ENCODE measurements at regions not wholly inside any gene's neighbourhood (a gene's known extent, or its start where the extent isn't known, plus 50 kb on each side); places are given as distances from the start of the nearest gene placed in this dataset.

GRCh38 chrX:94612140-94612539, 938.1 kb downstream of the FAM133A start:
- H3K36me3 ChIP-seq = no peaks in the 10 kb centered on the region
- no peak for TF ChIP-seq POLR2AphosphoS5 (IDR thresholded peaks at IDR 0.05)
- TF ChIP-seq CTCF (IDR thresholded peaks at IDR 0.05) = no peak
- TF ChIP-seq EP300 (IDR thresholded peaks at IDR 0.05) = no peak
- TF ChIP-seq POLR2A (IDR thresholded peaks at IDR 0.05) = no peak
- no peaks in the 10 kb centered on the region for H3K9me3 ChIP-seq
- no peak overlapping the region for H3K27ac ChIP-seq
- H3K4me1 ChIP-seq = no peaks in the 10 kb centered on the region
- no peak overlapping the region for H3K4me3 ChIP-seq
- no peak for DNase-seq (ENCODE audit: low spot score in 2 of 2)
- WGBS = 84% methylated on average over 2 of the region's 2 CpGs
- no peaks in the 10 kb centered on the region for H3K27me3 ChIP-seq

GRCh38 chrX:94633237-94633636, 959.2 kb downstream of the FAM133A start:
- DNase-seq (ENCODE audit: low spot score in 2 of 2) = no peak
- Histone ChIP-seq H3K4me1 (no peaks in the 10 kb centered on the region), H3K27me3 (no peaks in the 10 kb centered on the region), H3K9me3 (no peaks in the 10 kb centered on the region), H3K27ac (no peak overlapping the region), H3K36me3 (no peaks in the 10 kb centered on the region), H3K4me3 (no peak overlapping the region)
- no peak for TF ChIP-seq POLR2A (IDR thresholded peaks at IDR 0.05)
- TF ChIP-seq CTCF (IDR thresholded peaks at IDR 0.05) = no peak
- TF ChIP-seq EP300 (IDR thresholded peaks at IDR 0.05) = no peak
- no peak for TF ChIP-seq POLR2AphosphoS5 (IDR thresholded peaks at IDR 0.05)

GRCh38 chrX:94635003-94635402, 961.0 kb downstream of the FAM133A start:
- TF ChIP-seq POLR2AphosphoS5 (IDR thresholded peaks at IDR 0.05) (no peak), EP300 (IDR thresholded peaks at IDR 0.05) (no peak), POLR2A (IDR thresholded peaks at IDR 0.05) (no peak), CTCF (IDR thresholded peaks at IDR 0.05) (no peak)
- no peak for DNase-seq (ENCODE audit: low spot score in 2 of 2)
- 92% methylated on average over 3 of the region's 3 CpGs for WGBS
- H3K36me3 ChIP-seq = no peaks in the 10 kb centered on the region
- no peaks in the 10 kb centered on the region for H3K4me1 ChIP-seq
- no peaks in the 10 kb centered on the region for H3K9me3 ChIP-seq
- no peak overlapping the region for H3K4me3 ChIP-seq
- H3K27ac ChIP-seq = no peak overlapping the region
- no peaks in the 10 kb centered on the region for H3K27me3 ChIP-seq

- Histone ChIP-seq H3K4me1 (no peaks in the 10 kb centered on the region), H3K27me3 (no peaks in the 10 kb centered on the region), H3K4me3 (no peak overlapping the region), H3K36me3 (no peaks in the 10 kb centered on the region), H3K27ac (no peak overlapping the region), H3K9me3 (no peaks in the 10 kb centered on the region)
- WGBS = 76% methylated on average over 2 of the region's 2 CpGs
- no peak for DNase-seq (ENCODE audit: low spot score in 2 of 2)
- no peak for TF ChIP-seq CTCF (IDR thresholded peaks at IDR 0.05)
- TF ChIP-seq POLR2AphosphoS5 (IDR thresholded peaks at IDR 0.05) = no peak
- TF ChIP-seq POLR2A (IDR thresholded peaks at IDR 0.05) = no peak
- no peak for TF ChIP-seq EP300 (IDR thresholded peaks at IDR 0.05)
Measured at GRCh38 chrX:94645726-94646125, 971.7 kb downstream of the FAM133A start.

- Histone ChIP-seq H3K4me3 (no peak overlapping the region), H3K9me3 (no peaks in the 10 kb centered on the region), H3K36me3 (no peaks in the 10 kb centered on the region), H3K27me3 (no peaks in the 10 kb centered on the region), H3K4me1 (no peaks in the 10 kb centered on the region), H3K27ac (no peak overlapping the region)
- TF ChIP-seq EP300 (IDR thresholded peaks at IDR 0.05) (no peak), POLR2A (IDR thresholded peaks at IDR 0.05) (no peak), CTCF (IDR thresholded peaks at IDR 0.05) (no peak), POLR2AphosphoS5 (IDR thresholded peaks at IDR 0.05) (no peak)
- WGBS = 82% methylated on average over 1 of the region's 1 CpG
- DNase-seq (ENCODE audit: low spot score in 2 of 2) = no peak
Measured at GRCh38 chrX:94655180-94655579, 981.2 kb downstream of the FAM133A start.
